Esophagus mucosa (tissue), 1 donor: ENCODE measurements at regions not wholly inside any gene's neighbourhood (a gene's known extent, or its start where the extent isn't known, plus 50 kb on each side); places are given as distances from the start of the nearest gene placed in this dataset.
"Not testable (repeated sequence)": the region's sequence is repeated elsewhere in the genome, so short reads cannot be mapped to it uniquely, and the experiment has no call there.

Experiments used
- ATAC-seq: fragments of 200-7000 bp; cut with Tn5 transposase; one replicate; pipeline ENCODE4 v1.9.1; 2020
- donor health status: DM: yes; HTN: yes; CAD: no.

GRCh38 chr2:40043641-40044040 lies 264.6 kb upstream of the THUMPD2 start:
- no peak for ATAC-seq

- no peak for ATAC-seq
Measured at GRCh38 chr2:40043191-40043590, 264.1 kb upstream of the THUMPD2 start.

- no peak for ATAC-seq
Measured at GRCh38 chr2:40041422-40042382, 262.6 kb upstream of the THUMPD2 start.

DNA sequence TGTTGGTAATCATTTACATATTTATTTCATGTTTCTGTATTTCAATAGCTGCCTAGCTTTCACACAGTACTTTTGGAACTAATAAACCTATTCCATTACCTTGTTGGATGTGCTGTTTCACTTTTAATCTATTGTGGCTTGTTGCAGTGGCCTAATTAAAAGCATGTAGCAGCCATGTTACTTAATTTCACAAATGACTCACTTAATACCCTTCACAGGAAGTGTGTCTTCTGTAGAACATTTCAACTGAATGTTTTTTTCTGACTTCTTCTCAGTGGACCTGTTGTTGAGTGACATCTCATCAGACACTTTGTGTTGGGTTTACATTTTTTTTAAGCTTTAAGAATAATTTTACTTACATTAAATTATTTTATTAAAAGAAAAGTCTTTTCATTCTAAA lies 260.5 kb upstream of the THUMPD2 start:
- no peak for ATAC-seq

DNA sequence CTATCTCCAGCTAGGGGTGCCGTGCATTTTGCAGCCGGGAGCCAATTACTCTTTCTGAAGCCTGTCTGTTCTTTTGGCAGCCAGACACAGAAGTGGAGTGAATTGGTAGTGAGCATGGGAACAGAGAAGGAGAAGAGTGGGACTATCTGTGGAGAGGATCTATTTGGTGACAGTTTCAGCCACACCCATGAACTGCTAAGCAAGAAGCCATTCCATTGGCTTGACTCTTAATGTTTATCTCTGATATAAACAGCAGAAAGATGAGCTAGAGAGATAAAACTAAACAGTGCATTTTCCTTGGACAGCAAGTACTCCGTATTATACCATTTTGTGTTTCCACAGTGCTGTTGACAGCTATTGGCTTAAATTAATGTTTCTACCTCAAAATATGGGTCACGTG lies 259.6 kb upstream of the THUMPD2 start:
- no peak for ATAC-seq

GRCh38 chr2:40037303-40037702 lies 258.2 kb upstream of the THUMPD2 start:
- no peak for ATAC-seq

DNA sequence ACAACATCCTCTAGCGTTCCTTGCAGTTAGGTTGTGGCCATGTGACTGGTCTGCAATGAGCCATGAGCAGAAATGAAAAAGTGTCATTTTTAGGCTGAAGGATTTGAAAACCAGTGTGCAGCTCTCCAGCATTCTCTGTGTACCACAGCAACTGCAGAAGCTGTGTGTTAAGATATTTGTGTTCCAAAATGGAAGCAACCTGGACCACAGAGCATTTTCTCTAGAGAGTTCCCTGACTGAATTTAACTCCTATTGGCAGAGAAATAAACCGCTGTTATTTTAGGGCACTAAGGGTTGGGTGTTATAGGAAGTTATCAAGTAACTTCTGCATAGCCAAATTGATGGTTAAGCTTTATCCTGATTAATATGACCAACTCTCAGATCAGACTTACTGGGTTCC lies 257.2 kb upstream of the THUMPD2 start:
- ATAC-seq = no peak

DNA sequence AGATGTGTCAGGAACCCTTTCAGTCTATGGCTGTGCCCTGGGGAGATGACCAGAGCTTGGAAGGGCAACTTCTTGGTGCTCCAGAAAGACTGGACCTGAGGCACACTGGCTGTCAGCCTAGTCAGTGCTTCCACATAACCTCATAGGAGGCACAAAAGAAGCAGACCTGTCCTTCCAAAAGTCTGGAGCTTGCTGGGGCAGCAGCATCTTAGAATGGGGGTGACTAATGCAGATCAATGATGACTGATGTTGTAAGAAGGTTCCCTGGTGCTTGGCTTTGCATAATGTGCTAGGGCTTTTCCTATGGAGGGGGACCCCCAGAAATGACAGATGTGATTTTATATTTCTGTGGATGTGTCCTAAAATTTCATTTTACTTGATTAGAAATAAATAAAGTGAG lies 255.7 kb upstream of the THUMPD2 start:
- no peak for ATAC-seq

GRCh38 chr2:40034198-40034597 lies 255.1 kb upstream of the THUMPD2 start:
- no peak for ATAC-seq

DNA sequence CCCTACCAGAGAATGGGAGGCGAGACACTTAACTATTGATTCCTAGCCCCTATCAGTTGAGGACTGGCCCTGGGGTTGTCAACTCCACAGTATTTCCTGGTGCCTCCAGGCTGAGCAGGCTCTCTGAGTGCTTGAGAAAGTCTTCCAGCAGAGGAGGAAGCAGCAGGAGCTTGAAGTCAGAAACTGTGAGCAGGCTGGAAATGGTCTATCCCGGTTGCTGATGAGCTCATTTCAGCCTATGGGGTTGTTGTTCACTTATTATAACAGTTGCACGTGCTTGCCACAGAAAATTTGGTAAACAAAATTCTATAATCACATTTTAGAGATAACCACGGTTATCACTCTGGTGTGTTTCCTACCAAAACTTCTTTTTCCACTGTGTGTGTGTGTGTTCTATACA lies 254.7 kb upstream of the THUMPD2 start:
- no peak for ATAC-seq

DNA sequence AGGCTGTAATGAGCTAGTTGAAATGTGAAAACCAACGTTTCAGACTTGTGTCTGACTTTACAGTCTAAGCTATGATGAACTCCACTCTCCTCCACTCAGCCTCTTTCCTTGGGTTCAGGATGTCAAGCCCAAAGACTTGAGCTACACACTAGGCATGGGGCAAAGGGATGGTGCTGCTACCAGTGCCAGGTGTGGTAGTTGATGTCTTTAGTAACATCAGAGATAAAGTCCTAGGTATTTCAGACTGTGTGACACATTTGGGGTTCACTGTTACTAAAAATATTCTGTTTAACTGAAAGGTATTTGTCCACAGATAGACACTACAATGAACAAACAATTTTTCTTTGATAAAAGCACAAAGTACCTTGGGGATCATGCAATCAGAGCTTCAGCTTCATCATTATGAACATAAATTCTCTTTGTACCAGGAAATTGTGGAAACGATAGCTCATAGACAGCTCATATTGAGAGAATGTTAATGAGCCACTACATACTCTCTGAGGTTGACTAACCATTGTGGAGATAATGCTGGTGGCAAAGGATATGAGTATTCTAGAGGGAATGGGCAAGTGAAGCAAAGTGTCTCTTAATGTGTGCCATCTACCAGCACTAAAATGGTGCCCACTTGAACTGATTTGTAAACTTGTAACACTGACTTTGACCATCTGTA lies 253.7 kb upstream of the THUMPD2 start:
- no peak for ATAC-seq

DNA sequence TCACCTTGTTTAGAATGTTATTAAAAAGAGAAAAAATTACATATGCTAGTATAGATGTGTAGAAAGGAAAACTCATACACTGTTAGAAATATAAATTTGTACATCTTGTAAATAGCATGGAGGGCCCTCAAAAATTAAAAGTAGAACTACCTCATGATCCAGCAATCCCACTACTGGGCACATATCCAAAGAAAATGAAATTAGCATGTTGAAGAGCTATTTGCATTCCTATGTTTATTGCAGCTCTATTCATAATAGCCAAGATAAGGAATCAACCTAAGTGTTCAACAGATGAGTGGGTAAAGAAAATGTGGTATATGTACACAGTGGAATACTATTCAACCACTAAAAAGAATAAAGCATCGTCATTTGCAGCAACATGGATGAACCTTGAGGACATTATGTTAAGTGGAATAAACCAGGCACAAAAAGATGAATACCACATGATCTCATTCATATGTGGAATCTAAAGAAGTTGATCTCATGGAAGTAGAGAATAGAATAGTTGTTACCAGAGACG lies 251.5 kb upstream of the THUMPD2 start:
- ATAC-seq = no peak

DNA sequence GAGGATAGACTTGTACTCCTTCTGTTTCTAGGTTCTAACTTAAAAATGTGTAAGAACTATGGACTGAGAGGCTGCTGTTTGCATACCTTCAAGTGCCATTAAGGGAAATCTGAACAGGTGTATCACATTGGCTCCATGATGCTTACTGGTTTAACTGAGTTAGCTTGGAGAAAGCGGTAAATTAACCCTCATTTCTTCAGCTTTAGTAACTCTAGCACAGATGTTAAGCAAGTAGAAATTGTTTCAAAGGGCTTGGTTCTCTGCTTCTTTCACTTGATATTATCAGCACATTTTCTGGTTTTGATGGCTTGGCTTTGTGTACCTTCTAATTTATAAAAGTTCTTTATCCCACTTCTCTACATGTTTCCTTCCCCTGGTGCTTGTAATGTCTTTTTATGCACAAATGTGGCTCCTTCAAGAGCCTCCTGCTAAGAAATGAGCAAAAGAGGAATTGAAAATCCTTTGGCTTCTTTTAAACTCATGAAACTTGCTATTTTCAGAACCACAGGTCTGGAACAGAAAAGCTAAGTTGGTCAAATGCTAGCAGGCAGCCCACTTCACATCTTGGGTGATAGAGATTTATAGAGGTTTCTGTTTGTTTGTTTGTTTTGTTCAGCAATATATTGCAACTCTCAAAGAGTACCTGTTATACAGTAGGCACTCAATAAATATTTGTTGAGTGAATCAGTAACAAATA lies 249.9 kb upstream of the THUMPD2 start:
- ATAC-seq = no peak

DNA sequence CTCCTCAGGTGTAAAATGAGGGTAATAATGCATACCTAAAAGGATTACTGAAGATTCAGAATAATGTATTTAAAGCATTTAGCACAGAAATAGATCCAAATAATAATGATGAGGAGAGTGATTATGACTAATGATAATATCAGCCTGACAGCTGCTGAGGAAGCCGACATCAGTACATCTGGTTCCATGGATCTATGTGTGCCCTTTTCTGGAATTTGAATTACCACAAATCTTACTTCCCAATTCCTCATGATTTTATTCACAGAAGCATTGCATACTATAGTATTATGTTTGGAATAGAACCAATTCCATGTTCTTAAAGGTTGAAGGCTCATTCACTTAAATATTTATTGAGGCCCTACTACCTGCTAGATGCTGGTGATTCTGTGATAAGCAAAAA lies 248.9 kb upstream of the THUMPD2 start:
- ATAC-seq = no peak

- ATAC-seq = not testable (repeated sequence)
Measured at GRCh38 chr2:40025276-40025675, 246.2 kb upstream of the THUMPD2 start.

- ATAC-seq = no peak
Measured at GRCh38 chr2:40020997-40021396, 241.9 kb upstream of the THUMPD2 start.

GRCh38 chr2:40016151-40016885 lies 237.3 kb upstream of the THUMPD2 start:
- no peak for ATAC-seq

GRCh38 chr2:40013962-40014361 lies 234.9 kb upstream of the THUMPD2 start:
- not testable (repeated sequence) for ATAC-seq

DNA sequence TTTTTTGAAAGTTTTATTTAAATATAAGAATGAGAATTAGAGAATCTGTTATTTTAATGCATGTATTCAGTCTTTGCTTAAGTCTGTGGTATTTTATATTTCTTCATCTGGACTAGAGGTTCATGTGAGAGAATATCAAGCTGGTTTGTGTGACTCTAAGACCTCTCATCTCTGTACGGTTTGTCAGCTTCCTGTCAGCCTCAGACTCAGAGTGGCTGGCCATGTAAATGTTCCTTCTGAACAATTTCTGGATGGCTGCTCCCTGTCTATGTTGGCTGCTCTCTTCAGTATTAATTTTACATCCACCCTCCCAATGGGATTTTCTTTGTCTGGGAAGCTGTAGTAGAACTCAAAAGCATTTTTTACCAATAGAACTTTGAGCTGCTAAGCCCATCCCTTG lies 225.3 kb upstream of the THUMPD2 start:
- no peak for ATAC-seq

DNA sequence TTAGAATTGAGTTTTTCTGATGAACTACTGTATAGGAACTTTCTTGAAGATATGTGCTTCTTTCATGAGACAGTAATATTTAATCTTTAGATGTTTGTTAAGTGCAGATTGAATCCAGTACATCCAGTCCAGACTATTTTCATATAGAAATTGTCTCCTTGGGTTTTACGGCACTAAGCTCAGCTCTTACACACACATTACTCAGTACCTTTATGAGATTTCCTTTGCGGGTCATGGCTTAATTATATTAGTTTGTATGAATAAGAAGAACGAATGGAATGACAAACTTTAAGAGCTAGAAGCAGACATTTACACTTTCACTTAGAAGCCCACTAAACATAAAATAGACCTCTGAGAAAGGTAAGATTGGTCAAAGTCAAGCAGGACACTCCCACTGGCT lies 223.3 kb upstream of the THUMPD2 start:
- ATAC-seq = no peak

DNA sequence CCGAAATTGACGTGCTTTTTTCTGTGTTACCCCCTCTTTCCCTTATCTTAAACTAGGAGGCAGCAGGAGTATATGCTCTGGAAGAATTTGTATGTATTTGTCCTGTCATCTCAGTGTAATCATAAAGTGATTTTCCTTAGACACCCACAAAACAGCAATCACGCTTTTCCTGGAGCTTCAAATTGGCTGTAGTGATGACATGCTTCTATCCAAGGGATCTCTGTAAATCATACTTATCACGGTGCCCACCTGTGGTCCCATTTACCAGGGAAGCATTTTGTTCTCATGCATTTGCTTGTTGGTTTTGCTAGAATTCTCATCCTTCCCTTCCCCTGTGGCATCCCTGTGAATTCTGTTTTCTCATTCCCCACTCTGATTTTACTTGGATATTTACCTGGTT lies 220.8 kb upstream of the THUMPD2 start:
- no peak for ATAC-seq

DNA sequence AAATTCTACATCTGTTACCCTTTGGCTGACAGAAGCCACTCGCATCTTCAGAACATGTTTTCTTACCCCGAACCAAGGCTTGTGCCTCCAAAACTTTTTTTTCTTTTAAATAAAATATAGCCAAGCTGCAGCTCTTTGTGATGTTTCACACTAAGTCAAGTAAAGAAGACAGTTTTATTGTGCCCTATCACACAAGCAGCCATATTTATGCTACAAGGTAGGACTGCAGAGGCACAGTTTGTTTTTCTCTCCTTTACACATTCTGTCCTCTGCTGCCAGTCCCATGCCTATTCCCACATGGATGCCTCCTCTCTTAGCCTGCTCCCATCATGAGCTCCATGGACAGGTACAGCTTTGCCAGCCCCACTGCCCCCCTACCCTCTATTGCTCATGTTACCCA lies 219.6 kb upstream of the THUMPD2 start:
- no peak for ATAC-seq
